Right ventricle myocardium superior (tissue), 1 donor: ENCODE measurements at regions not wholly inside any gene's neighbourhood (a gene's known extent, or its start where the extent isn't known, plus 50 kb on each side); places are given as distances from the start of the nearest gene placed in this dataset.
A peak's percentile ranks its signal among the peaks of the same experiment; 100 is the strongest.
"Not testable (repeated sequence)": the region's sequence is repeated elsewhere in the genome, so short reads cannot be mapped to it uniquely, and the experiment has no call there.

Experiments
- ATAC-seq: fragments of 200-7000 bp; cut with Tn5 transposase; one replicate; pipeline ENCODE4 v1.9.1; 2020; ENCODE audit warnings: mild to moderate bottlenecking; ENCODE audit not compliant: poor library complexity
- DNase-seq: peaks from one replicate; pipeline ENCODE4 v3.0.0-alpha.2; 2020
- intact Hi-C: fragments of 100-400 bp; cut with DNase I; formaldehyde crosslinking; loops from one replicate; pipeline ENCODE4 v1.11.2; 2022
- donor health status: DM: no; HTN: yes; CAD: no; lungs with severe emphysema.

- peak; percentile 51 for DNase-seq
- ATAC-seq = no peak
- intact Hi-C loops = no loop called here
Measured at GRCh38 chr1:58060559-58061170, 485.9 kb downstream of the OMA1 start.

GRCh38 chr1:58059789-58060188 is 486.7 kb downstream of the OMA1 start:
- DNase-seq = no peak
- intact Hi-C loops = no loop called here
- no peak for ATAC-seq

GRCh38 chr1:58058323-58058722 is 488.2 kb downstream of the OMA1 start:
- no peak for DNase-seq
- intact Hi-C loops = no loop called here
- no peak for ATAC-seq

- ATAC-seq (no peak), DNase-seq (no peak)
- intact Hi-C loops = no loop called here
Measured at GRCh38 chr1:58057826-58058225, 488.7 kb downstream of the OMA1 start.

GRCh38 chr1:58051187-58051586 is 495.3 kb downstream of the OMA1 start:
- ATAC-seq, intact Hi-C loops, DNase-seq: not testable (repeated sequence)

GRCh38 chr1:58047265-58047858 is 499.2 kb downstream of the OMA1 start:
- DNase-seq (peak; percentile 52), ATAC-seq (peak; percentile 61)
- intact Hi-C loops = loop anchor here (10.0 kb wide), 1 partner anchor 1213 kb away; no protein-coding TSS in a partner anchor

- ATAC-seq (no peak), DNase-seq (no peak)
- intact Hi-C loops = loop anchor here (10.0 kb wide), 1 partner anchor 1210 kb away; no protein-coding TSS in a partner anchor
Measured at GRCh38 chr1:58045094-58045705, 501.3 kb downstream of the OMA1 start.

- DNase-seq (no peak), ATAC-seq (no peak)
- intact Hi-C loops = loop anchor here (10.0 kb wide), 1 partner anchor 1207 kb away; no protein-coding TSS in a partner anchor
Measured at GRCh38 chr1:58041621-58042020, 504.9 kb downstream of the OMA1 start.

GRCh38 chr1:58038574-58038973 is 508.0 kb downstream of the OMA1 start:
- intact Hi-C loops = no loop called here

GRCh38 chr1:58035523-58035922 is 511.0 kb downstream of the OMA1 start:
- no peak for ATAC-seq
- intact Hi-C loops = no loop called here

More at GRCh38 chr1:58038574-58038973, 508.0 kb downstream of the OMA1 start:
- DNase-seq (no peak), ATAC-seq (no peak)

GRCh38 chr1:58033311-58033710 is 513.2 kb downstream of the OMA1 start:
- no peak for ATAC-seq
- no peak for DNase-seq
- intact Hi-C loops = no loop called here

More at GRCh38 chr1:58035523-58035922, 511.0 kb downstream of the OMA1 start:
- no peak for DNase-seq

- ATAC-seq (no peak), DNase-seq (no peak)
- intact Hi-C loops = no loop called here
Measured at GRCh38 chr1:58032611-58033073, 513.9 kb downstream of the OMA1 start.

GRCh38 chr1:58031416-58031815 is 515.1 kb downstream of the OMA1 start:
- intact Hi-C loops = no loop called here
- no peak for DNase-seq
- no peak for ATAC-seq

- DNase-seq (no peak), ATAC-seq (no peak)
- intact Hi-C loops = no loop called here
Measured at GRCh38 chr1:58030456-58030855, 516.1 kb downstream of the OMA1 start.

- DNase-seq (no peak), ATAC-seq (no peak)
- intact Hi-C loops = no loop called here
Measured at GRCh38 chr1:58017641-58018040, 528.9 kb downstream of the OMA1 start.

- intact Hi-C loops = no loop called here
- ATAC-seq = no peak
- DNase-seq = no peak
Measured at GRCh38 chr1:58013237-58013636, 533.3 kb downstream of the OMA1 start.

- ATAC-seq = no peak
- intact Hi-C loops = no loop called here
Measured at GRCh38 chr1:58011978-58012377, 534.5 kb downstream of the OMA1 start.

GRCh38 chr1:58006421-58007046 is 540.0 kb downstream of the OMA1 start:
- intact Hi-C loops = no loop called here
- DNase-seq = no peak
- ATAC-seq = no peak

More at GRCh38 chr1:58011978-58012377, 534.5 kb downstream of the OMA1 start:
- no peak for DNase-seq

- no peak for ATAC-seq
Measured at GRCh38 chr1:58005212-58005611, 541.3 kb downstream of the OMA1 start.

More at GRCh38 chr1:58005212-58005611, 541.3 kb downstream of the OMA1 start:
- DNase-seq = no peak
- intact Hi-C loops = no loop called here
